HEK293T (cell line): ENCODE measurements at regions not wholly inside any gene's neighbourhood (a gene's known extent, or its start where the extent isn't known, plus 50 kb on each side); places are given as distances from the start of the nearest gene placed in this dataset.

Experiments used
- CTCF ChIA-PET: fragments of 350-600 bp; formaldehyde crosslinking; extraction: SDS; loops from one replicate; lab custom pipeline; 2021; ENCODE audit warnings: antibody characterized with exemption, inconsistent platforms; lab: Yijun Ruan, JAX
- POLR2A ChIA-PET: fragments of 350-600 bp; formaldehyde crosslinking; extraction: SDS; loops from one replicate; lab custom pipeline; 2020; ENCODE audit warnings: antibody characterized with exemption, inconsistent platforms; lab: Yijun Ruan, JAX
- DNase-seq: peaks from one replicate; pipeline ENCODE4 v3.0.0; 2012; ENCODE audit warnings: mixed read lengths; ENCODE audit errors: extremely low spot score
- ARNT ChIP-seq: fragments of 450-650 bp; IDR thresholded peaks from 2 replicates; pipeline ENCODE4 v1.6.1; 2017; ENCODE audit warnings: mild to moderate bottlenecking
- BHLHE40 ChIP-seq: fragments of 450-650 bp; IDR thresholded peaks from 2 replicates; pipeline ENCODE4 v1.6.1; 2016; ENCODE audit warnings: mild to moderate bottlenecking, moderate library complexity, borderline replicate concordance
- CTBP1 ChIP-seq: fragments of 450-650 bp; IDR thresholded peaks from 2 replicates; pipeline ENCODE4 v1.6.1; 2016; ENCODE audit warnings: borderline replicate concordance
- ELF4 ChIP-seq: fragments of 450-650 bp; IDR thresholded peaks from 2 replicates; pipeline ENCODE4 v1.6.1; 2017; ENCODE audit warnings: antibody characterized with exemption
- FOXA1 ChIP-seq: fragments of 450-650 bp; IDR thresholded peaks from 2 replicates; pipeline ENCODE4 v1.6.1; 2016; ENCODE audit warnings: mild to moderate bottlenecking
- FOXK2 ChIP-seq: fragments of 450-650 bp; IDR thresholded peaks from 2 replicates; pipeline ENCODE4 v1.6.1; 2016; ENCODE audit warnings: mild to moderate bottlenecking
- FOXM1 ChIP-seq: fragments of 450-650 bp; IDR thresholded peaks from 2 replicates; pipeline ENCODE4 v1.6.1; 2017; ENCODE audit warnings: mild to moderate bottlenecking, borderline replicate concordance
- HDGF ChIP-seq: fragments of 450-650 bp; IDR thresholded peaks from 2 replicates; pipeline ENCODE4 v1.6.1; 2017; ENCODE audit warnings: antibody characterized with exemption, borderline replicate concordance
- L3MBTL2 ChIP-seq: fragments of 450-650 bp; conservative IDR thresholded peaks from 2 replicates; pipeline ENCODE4 v1.6.1; 2016; ENCODE audit warnings: mild to moderate bottlenecking
- LEF1 ChIP-seq: fragments of 450-650 bp; IDR thresholded peaks from 2 replicates; pipeline ENCODE4 v1.6.1; 2017; ENCODE audit warnings: mild to moderate bottlenecking, borderline replicate concordance
- NFRKB ChIP-seq: fragments of 450-650 bp; IDR thresholded peaks from 2 replicates; pipeline ENCODE4 v1.6.1; 2016; ENCODE audit warnings: mild to moderate bottlenecking, moderate library complexity
- PKNOX1 ChIP-seq: fragments of 450-650 bp; IDR thresholded peaks from 2 replicates; pipeline ENCODE4 v1.6.1; 2016
- SP1 ChIP-seq: fragments of 450-650 bp; IDR thresholded peaks from 2 replicates; pipeline ENCODE4 v1.6.1; 2017
- SUZ12 ChIP-seq: fragments of 450-650 bp; IDR thresholded peaks from 2 replicates; pipeline ENCODE4 v1.6.1; 2016; ENCODE audit warnings: mild to moderate bottlenecking
- TARDBP ChIP-seq: fragments of 450-650 bp; IDR thresholded peaks from 2 replicates; pipeline ENCODE4 v1.6.1; 2016
- ZNF384 ChIP-seq: fragments of 450-650 bp; IDR thresholded peaks from 2 replicates; pipeline ENCODE4 v1.6.1; 2016

GRCh38 chr11:129739339-129739738, 76.3 kb upstream of the TMEM45B start:
- TF ChIP-seq ZNF384: no peak
- TF ChIP-seq LEF1: no peak
- no peak for TF ChIP-seq HDGF
- no peak for TF ChIP-seq SUZ12
- ChIA-PET CTCF (interaction anchor here (0.7 to 1.0 kb wide), 2 partner anchors 44 to 372 kb away, joined by 3 read pairs; no protein-coding TSS in a partner anchor), POLR2A (no interaction called here)
- DNase-seq: no peak

GRCh38 chr11:129740125-129740719, 75.4 kb upstream of the TMEM45B start:
- ChIA-PET POLR2A (no interaction called here), CTCF (no interaction called here)
- no peak for TF ChIP-seq FOXK2
- TF ChIP-seq ZNF384: no peak
- TF ChIP-seq LEF1: no peak
- TF ChIP-seq ARNT: no peak
- TF ChIP-seq TARDBP: no peak
- TF ChIP-seq FOXA1: no peak
- TF ChIP-seq L3MBTL2: no peak
- TF ChIP-seq CTBP1: no peak
- TF ChIP-seq FOXM1: no peak
- TF ChIP-seq NFRKB: no peak
- TF ChIP-seq BHLHE40: no peak
- no peak for TF ChIP-seq SUZ12
- no peak for TF ChIP-seq ELF4
- no peak for TF ChIP-seq HDGF
- no peak for TF ChIP-seq SP1
- no peak for TF ChIP-seq PKNOX1
- DNase-seq: no peak

- CTCF ChIA-PET: no interaction called here
- TF ChIP-seq SUZ12: no peak
- no peak for TF ChIP-seq LEF1
- TF ChIP-seq FOXA1: no peak
- no peak for TF ChIP-seq L3MBTL2
- TF ChIP-seq FOXK2: no peak
- no peak for TF ChIP-seq NFRKB
- TF ChIP-seq BHLHE40: no peak
- TF ChIP-seq HDGF: no peak
- TF ChIP-seq CTBP1: no peak
- no peak for TF ChIP-seq PKNOX1
- no peak for DNase-seq
- POLR2A ChIA-PET: no interaction called here
Observed at GRCh38 chr11:129743112-129743815, 72.4 kb upstream of the TMEM45B start.

GRCh38 chr11:129747071-129747470, 68.6 kb upstream of the TMEM45B start:
- TF ChIP-seq TARDBP (no peak), ZNF384 (no peak), SUZ12 (no peak), FOXM1 (no peak), SP1 (no peak), L3MBTL2 (no peak), FOXK2 (no peak), NFRKB (no peak)
- DNase-seq: no peak
- ChIA-PET CTCF (interaction anchor here (0.9 kb wide), 1 partner anchor 384 kb away, joined by 3 read pairs; no protein-coding TSS in a partner anchor), POLR2A (interaction anchor here (1.1 kb wide), 1 partner anchor 372 kb away, joined by 3 read pairs; no protein-coding TSS in a partner anchor)

GRCh38 chr11:129749141-129749540, 66.5 kb upstream of the TMEM45B start:
- ChIA-PET POLR2A (no interaction called here), CTCF (interaction anchor here (0.8 to 1.4 kb wide), 3 partner anchors 18 to 386 kb away, joined by 3 to 4 read pairs (median 4); partner anchors contain the start of gene BARX2)
- DNase-seq: no peak
- TF ChIP-seq FOXM1: no peak
- no peak for TF ChIP-seq ZNF384
- no peak for TF ChIP-seq ELF4
- TF ChIP-seq LEF1: no peak
- no peak for TF ChIP-seq SP1
- no peak for TF ChIP-seq FOXA1
- no peak for TF ChIP-seq BHLHE40
- TF ChIP-seq HDGF: no peak
- TF ChIP-seq TARDBP: no peak
- TF ChIP-seq ARNT: no peak
- TF ChIP-seq CTBP1: no peak

GRCh38 chr11:129750343-129751292, 65.0 kb upstream of the TMEM45B start:
- POLR2A ChIA-PET: no interaction called here
- TF ChIP-seq SP1: no peak
- TF ChIP-seq LEF1: no peak
- no peak for TF ChIP-seq FOXK2
- TF ChIP-seq HDGF: no peak
- no peak for TF ChIP-seq ELF4
- TF ChIP-seq PKNOX1: no peak
- DNase-seq: peak; percentile 74
- CTCF ChIA-PET: interaction anchor here (0.7 to 1.5 kb wide), 8 partner anchors 56 to 1376 kb away, joined by 3 to 6 read pairs (median 3); no protein-coding TSS in a partner anchor
